ENCODE measurements at regions not wholly inside any gene's neighbourhood (a gene's known extent, or its start where the extent isn't known, plus 50 kb on each side); places are given as distances from the start of the nearest gene placed in this dataset.

GRCh38 chr2:150853263-150853662, 365.8 kb upstream of the RND3 start:
- Histone ChIP-seq H3K4me3 (no peak overlapping the region), H3K36me3 (no peaks in the 10 kb centered on the region), H3K4me2 (no peak overlapping the region), H3K4me1 (peaks cover 1% of the 10 kb centered on the region; the same call in 1 of the 2 replicates), H4K20me1 (no peaks in the 10 kb centered on the region), H3K27me3 (no peaks in the 10 kb centered on the region), H3K9ac (no peak overlapping the region), H3K9me3 (peaks cover 9% of the 10 kb centered on the region; the same call in 1 of the 2 replicates), H3K27ac (no peak overlapping the region)
- no peak for TF ChIP-seq Cebpa-rat (IDR thresholded peaks at IDR 0.05)

GRCh38 chr2:150850641-150851040, 363.2 kb upstream of the RND3 start:
- Histone ChIP-seq H4K20me1 (no peaks in the 10 kb centered on the region), H3K36me3 (no peaks in the 10 kb centered on the region), H3K4me3 (no peak overlapping the region), H3K27ac (no peak overlapping the region), H3K9me3 (peaks cover 9% of the 10 kb centered on the region; the same call in 1 of the 2 replicates), H3K27me3 (no peaks in the 10 kb centered on the region), H3K4me1 (peaks cover 23% of the 10 kb centered on the region), H3K9ac (no peak overlapping the region), H3K4me2 (no peak overlapping the region)
- TF ChIP-seq Cebpa-rat (IDR thresholded peaks at IDR 0.05): no peak

- H3K27me3 ChIP-seq: no peaks in the 10 kb centered on the region
- no peaks in the 10 kb centered on the region for H4K20me1 ChIP-seq
- TF ChIP-seq Cebpa-rat (IDR thresholded peaks at IDR 0.05): no peak
- H3K9me3 ChIP-seq: peaks cover 12% of the 10 kb centered on the region
- H3K4me2 ChIP-seq: peak overlapping the region; percentile 71
- H3K36me3 ChIP-seq: no peaks in the 10 kb centered on the region
- H3K9ac ChIP-seq: no peak overlapping the region
- peaks cover 23% of the 10 kb centered on the region for H3K4me1 ChIP-seq
- H3K27ac ChIP-seq: peak overlapping the region; percentile 32; the same call in 1 of the 2 replicates
- H3K4me3 ChIP-seq: no peak overlapping the region
Observed at GRCh38 chr2:150847578-150847977, 360.1 kb upstream of the RND3 start.

GRCh38 chr2:150846691-150847090, 359.2 kb upstream of the RND3 start:
- Histone ChIP-seq H3K27ac (peak overlapping the region; percentile 32; the same call in 1 of the 2 replicates), H3K9ac (no peak overlapping the region), H3K4me3 (no peak overlapping the region), H3K36me3 (no peaks in the 10 kb centered on the region), H3K27me3 (no peaks in the 10 kb centered on the region), H3K4me2 (peak overlapping the region; percentile 71), H3K9me3 (peaks cover 14% of the 10 kb centered on the region), H3K4me1 (peaks cover 23% of the 10 kb centered on the region), H4K20me1 (no peaks in the 10 kb centered on the region)
- no peak for TF ChIP-seq Cebpa-rat (IDR thresholded peaks at IDR 0.05)

DNA sequence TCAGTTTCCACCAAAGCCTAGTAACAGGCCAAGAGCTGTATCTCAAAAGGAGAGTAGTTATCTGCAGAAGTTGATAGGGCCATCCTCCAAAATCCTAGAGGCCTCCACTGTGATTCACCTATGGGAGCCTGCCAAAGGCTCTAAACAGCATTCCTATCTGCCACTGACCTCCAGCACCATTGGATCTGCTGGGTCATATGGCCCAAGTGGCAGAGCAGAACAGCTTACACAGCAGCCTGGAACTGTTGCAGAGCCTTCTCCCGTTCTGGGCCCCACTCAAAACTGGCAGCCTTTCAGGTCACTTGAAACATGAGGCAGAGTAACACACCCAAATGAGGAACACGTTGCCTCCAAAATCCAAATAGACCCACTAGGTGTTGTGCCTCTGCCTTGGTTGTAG, 345.2 kb upstream of the RND3 start:
- H3K27ac ChIP-seq: no peak overlapping the region
- H3K4me2 ChIP-seq: no peak overlapping the region
- H3K9ac ChIP-seq: no peak overlapping the region
- no peaks in the 10 kb centered on the region for H3K4me1 ChIP-seq
- H4K20me1 ChIP-seq: no peaks in the 10 kb centered on the region
- no peak overlapping the region for H3K4me3 ChIP-seq
- peaks cover 8% of the 10 kb centered on the region; the same call in 1 of the 2 replicates for H3K9me3 ChIP-seq
- no peaks in the 10 kb centered on the region for H3K36me3 ChIP-seq
- no peak for TF ChIP-seq Cebpa-rat (IDR thresholded peaks at IDR 0.05)
- H3K27me3 ChIP-seq: no peaks in the 10 kb centered on the region

DNA sequence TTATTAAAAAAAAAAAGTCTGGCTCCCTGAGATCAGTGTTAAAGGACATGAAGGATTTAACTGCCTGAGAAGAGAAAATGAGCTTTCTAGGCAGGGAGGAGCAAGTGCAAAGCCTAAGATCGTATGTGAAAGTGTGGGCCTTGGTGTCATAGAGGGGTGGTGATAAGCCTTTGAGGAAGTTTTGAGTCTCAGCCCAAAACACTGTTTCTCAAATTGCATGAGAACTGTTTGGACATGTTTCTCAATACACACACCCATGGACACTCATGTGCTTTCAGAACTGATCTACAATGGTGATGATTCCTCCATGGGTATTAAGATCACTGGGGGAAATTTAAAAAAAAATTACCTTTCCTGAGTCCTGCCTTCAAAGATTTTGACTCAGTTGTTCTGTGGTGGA, 336.7 kb upstream of the RND3 start:
- H3K27me3 ChIP-seq: no peaks in the 10 kb centered on the region
- H3K9ac ChIP-seq: no peak overlapping the region
- no peaks in the 10 kb centered on the region for H3K36me3 ChIP-seq
- no peak overlapping the region for H3K27ac ChIP-seq
- no peaks in the 10 kb centered on the region for H4K20me1 ChIP-seq
- H3K9me3 ChIP-seq: no peaks in the 10 kb centered on the region
- H3K4me3 ChIP-seq: no peak overlapping the region
- no peaks in the 10 kb centered on the region for H3K4me1 ChIP-seq
- no peak for TF ChIP-seq Cebpa-rat (IDR thresholded peaks at IDR 0.05)
- H3K4me2 ChIP-seq: no peak overlapping the region

DNA sequence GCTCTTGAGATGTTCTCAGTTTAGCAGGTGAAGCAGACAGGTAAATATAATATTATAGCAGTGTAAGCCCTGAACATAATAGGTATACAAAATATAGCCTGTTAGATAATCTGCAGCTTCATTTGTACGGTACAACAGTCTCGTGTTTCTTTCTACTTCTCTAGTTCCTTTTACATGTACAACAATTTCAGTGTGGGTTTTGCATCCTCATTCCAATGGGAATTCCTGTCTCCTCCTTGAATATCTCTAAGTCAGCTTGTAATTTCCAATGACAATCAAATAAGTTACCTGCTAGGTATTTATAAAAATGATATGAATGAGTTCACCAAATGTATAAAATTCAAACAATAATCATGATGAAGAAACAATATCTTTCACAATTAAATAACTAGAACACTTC, 330.0 kb upstream of the RND3 start:
- Histone ChIP-seq H3K27ac (no peak overlapping the region), H3K9me3 (no peaks in the 10 kb centered on the region), H3K4me1 (no peaks in the 10 kb centered on the region), H3K4me2 (no peak overlapping the region), H3K4me3 (no peak overlapping the region), H3K27me3 (no peaks in the 10 kb centered on the region), H4K20me1 (no peaks in the 10 kb centered on the region), H3K36me3 (no peaks in the 10 kb centered on the region), H3K9ac (no peak overlapping the region)
- no peak for TF ChIP-seq Cebpa-rat (IDR thresholded peaks at IDR 0.05)

- H4K20me1 ChIP-seq: no peaks in the 10 kb centered on the region
- H3K27me3 ChIP-seq: no peaks in the 10 kb centered on the region
- no peaks in the 10 kb centered on the region for H3K36me3 ChIP-seq
- no peaks in the 10 kb centered on the region for H3K4me1 ChIP-seq
- H3K9me3 ChIP-seq: no peaks in the 10 kb centered on the region
- no peak overlapping the region for H3K4me2 ChIP-seq
- H3K9ac ChIP-seq: no peak overlapping the region
- TF ChIP-seq Cebpa-rat (IDR thresholded peaks at IDR 0.05): no peak
- H3K4me3 ChIP-seq: no peak overlapping the region
- no peak overlapping the region for H3K27ac ChIP-seq
Observed at GRCh38 chr2:150812664-150813367, 325.3 kb upstream of the RND3 start.

DNA sequence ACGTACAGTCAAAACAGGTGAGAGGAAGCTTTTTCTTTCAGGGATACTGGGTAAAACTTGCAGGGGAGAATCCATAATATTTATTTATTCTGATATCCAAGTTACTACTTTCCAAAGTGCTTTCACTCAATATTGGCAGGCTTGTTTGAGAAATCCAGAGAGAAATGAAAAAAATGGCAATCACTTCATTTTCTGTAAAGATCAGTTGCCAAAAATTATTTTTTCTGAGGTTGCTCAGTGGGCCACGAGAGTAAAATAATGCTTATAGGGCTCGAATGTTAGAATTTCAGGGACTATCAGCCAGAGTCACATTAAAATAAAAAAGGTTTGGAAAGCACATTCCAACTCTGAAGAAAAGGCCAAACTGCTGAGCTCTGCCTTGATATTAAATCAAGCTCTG, 324.6 kb upstream of the RND3 start:
- no peak overlapping the region for H3K9ac ChIP-seq
- no peak for TF ChIP-seq Cebpa-rat (IDR thresholded peaks at IDR 0.05)
- H3K4me3 ChIP-seq: no peak overlapping the region
- no peaks in the 10 kb centered on the region for H3K9me3 ChIP-seq
- no peaks in the 10 kb centered on the region for H3K36me3 ChIP-seq
- no peak overlapping the region for H3K27ac ChIP-seq
- H4K20me1 ChIP-seq: no peaks in the 10 kb centered on the region
- H3K27me3 ChIP-seq: no peaks in the 10 kb centered on the region
- H3K4me1 ChIP-seq: no peaks in the 10 kb centered on the region
- H3K4me2 ChIP-seq: no peak overlapping the region

DNA sequence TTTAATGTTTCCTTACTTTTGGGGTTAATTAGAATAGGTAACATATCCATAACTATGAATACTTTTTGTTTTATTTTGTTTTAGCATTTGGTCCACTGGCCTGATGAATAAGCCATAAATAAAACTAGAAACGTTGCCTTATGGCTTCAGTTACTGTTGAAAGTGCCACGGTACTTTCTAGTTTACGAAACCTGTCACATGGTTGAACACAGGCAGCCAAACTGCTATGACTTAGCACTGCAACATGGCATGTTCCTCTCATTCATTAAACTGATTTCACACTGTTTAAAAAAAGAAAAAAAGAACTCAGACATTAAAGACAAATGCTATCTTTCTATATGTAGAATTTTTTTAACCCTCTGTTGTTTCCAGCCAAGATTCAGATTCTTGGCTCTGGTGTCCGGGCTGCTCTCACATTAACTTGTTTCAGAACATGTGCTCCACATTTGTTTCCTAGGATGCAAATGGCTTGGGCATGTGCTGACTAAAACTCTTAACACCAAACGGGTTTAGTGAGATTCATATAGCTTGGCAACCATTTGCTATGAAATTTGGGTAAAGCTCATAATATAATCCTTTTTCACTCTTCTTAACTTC, 323.9 kb upstream of the RND3 start:
- Histone ChIP-seq H3K4me1 (no peaks in the 10 kb centered on the region), H4K20me1 (no peaks in the 10 kb centered on the region), H3K27me3 (no peaks in the 10 kb centered on the region), H3K4me3 (no peak overlapping the region), H3K4me2 (no peak overlapping the region), H3K9me3 (no peaks in the 10 kb centered on the region), H3K9ac (no peak overlapping the region), H3K27ac (no peak overlapping the region), H3K36me3 (no peaks in the 10 kb centered on the region)
- TF ChIP-seq Cebpa-rat (IDR thresholded peaks at IDR 0.05): no peak

All from BLaER1 (cell line).